GM20000 (cell line): ENCODE measurements at regions not wholly inside any gene's neighbourhood (a gene's known extent, or its start where the extent isn't known, plus 50 kb on each side); places are given as distances from the start of the nearest gene placed in this dataset.

ENCODE experiments used
- DNase-seq: peaks from one replicate; pipeline ENCODE4 v3.0.0; 2012; ENCODE audit warnings: low spot score
- CTCF ChIP-seq: IDR thresholded peaks from 2 replicates; pipeline ENCODE4 v1.5.1; 2012; ENCODE audit warnings: mild to moderate bottlenecking, control low read depth; ENCODE audit errors: extremely low read depth, missing control alignments

GRCh38 chr2:234630801-234631261, 133.9 kb upstream of the ARL4C start:
- DNase-seq: no peak
- TF ChIP-seq CTCF: no peak

- no peak for TF ChIP-seq CTCF
- no peak for DNase-seq
These were observed 132.7 kb upstream of the ARL4C start for GRCh38 chr2:234629596-234629995.

GRCh38 chr2:234628953-234629352, 132.1 kb upstream of the ARL4C start:
- DNase-seq: no peak

GRCh38 chr2:234627308-234627707, 130.4 kb upstream of the ARL4C start:
- no peak for TF ChIP-seq CTCF
- DNase-seq: no peak

More at GRCh38 chr2:234628953-234629352, 132.1 kb upstream of the ARL4C start:
- TF ChIP-seq CTCF: no peak

DNA sequence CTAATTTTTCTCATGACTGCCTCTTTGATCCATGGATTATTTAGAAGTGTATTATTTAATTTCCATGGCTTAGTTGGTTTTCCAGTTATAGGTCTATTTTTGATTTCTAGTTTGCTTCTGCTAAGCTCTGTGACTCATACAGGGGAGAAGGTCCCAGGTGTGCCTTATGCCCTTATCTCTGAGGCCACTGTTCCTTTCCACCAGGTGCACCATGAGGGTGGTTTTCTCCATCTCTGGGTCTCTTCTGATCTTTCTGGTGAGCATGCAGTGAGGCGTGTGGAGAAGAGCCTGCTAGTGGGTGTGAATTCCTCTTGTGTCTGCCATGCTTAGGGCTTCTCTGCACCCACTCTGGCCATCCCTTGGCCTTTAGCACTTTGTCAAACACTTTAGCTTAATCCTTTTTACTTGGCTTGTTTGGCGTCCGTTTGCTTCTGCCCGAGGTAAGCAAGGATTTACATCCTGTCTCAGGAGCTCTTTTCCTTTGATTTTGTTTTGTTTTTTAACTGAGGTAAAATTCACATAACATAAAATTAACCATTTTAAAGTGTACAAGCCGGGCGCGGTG, 129.8 kb upstream of the ARL4C start:
- DNase-seq: no peak
- TF ChIP-seq CTCF: no peak

GRCh38 chr2:234625626-234626250, 128.9 kb upstream of the ARL4C start:
- no peak for TF ChIP-seq CTCF
- DNase-seq: no peak

DNA sequence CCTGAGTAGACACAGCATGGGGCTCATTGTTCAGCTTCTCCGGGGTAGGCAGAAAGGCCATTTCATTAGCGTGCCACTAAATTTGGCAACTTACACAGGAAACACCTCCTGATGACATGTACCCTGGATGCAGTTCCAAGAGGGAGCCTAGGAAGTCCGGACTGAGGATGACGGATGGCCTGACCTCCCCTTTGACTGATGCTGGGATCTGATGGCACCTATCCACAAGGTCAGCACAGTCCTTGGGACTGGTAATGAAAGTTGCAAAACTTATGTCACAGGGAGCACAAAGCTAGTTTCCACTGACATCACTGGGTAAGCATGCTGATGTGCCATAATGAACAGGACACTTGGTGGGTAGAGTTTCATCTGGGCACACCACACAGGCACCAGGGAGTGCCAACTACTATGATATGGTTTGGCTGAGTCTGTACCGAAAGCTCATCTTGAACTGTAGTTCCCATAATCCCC, 126.7 kb upstream of the ARL4C start:
- no peak for TF ChIP-seq CTCF
- no peak for DNase-seq
